A673 (cell line): ENCODE measurements at regions not wholly inside any gene's neighbourhood (a gene's known extent, or its start where the extent isn't known, plus 50 kb on each side); places are given as distances from the start of the nearest gene placed in this dataset.

ENCODE experiments used
- EZH2 ChIP-seq: fragments of 200-600 bp; sonication (generic); IDR thresholded peaks from 2 replicates; pipeline ENCODE4 v1.6.1; 2017; ENCODE audit warnings: borderline replicate concordance, low read depth, mild to moderate bottlenecking, mixed read lengths, antibody characterized with exemption, low read length; ENCODE audit not compliant: poor library complexity, severe bottlenecking
- TF ChIP-seq, protein P1 (sequence below): fragments of 300-800, 200-600 bp; sonication (generic); conservative IDR thresholded peaks from 2 replicates; pipeline ENCODE4 v1.5.1; 2017; ENCODE audit warnings: low read depth, mild to moderate bottlenecking, antibody characterized with exemption, low read length, moderate library complexity, mixed read lengths

- TF ChIP-seq, protein P1, sequence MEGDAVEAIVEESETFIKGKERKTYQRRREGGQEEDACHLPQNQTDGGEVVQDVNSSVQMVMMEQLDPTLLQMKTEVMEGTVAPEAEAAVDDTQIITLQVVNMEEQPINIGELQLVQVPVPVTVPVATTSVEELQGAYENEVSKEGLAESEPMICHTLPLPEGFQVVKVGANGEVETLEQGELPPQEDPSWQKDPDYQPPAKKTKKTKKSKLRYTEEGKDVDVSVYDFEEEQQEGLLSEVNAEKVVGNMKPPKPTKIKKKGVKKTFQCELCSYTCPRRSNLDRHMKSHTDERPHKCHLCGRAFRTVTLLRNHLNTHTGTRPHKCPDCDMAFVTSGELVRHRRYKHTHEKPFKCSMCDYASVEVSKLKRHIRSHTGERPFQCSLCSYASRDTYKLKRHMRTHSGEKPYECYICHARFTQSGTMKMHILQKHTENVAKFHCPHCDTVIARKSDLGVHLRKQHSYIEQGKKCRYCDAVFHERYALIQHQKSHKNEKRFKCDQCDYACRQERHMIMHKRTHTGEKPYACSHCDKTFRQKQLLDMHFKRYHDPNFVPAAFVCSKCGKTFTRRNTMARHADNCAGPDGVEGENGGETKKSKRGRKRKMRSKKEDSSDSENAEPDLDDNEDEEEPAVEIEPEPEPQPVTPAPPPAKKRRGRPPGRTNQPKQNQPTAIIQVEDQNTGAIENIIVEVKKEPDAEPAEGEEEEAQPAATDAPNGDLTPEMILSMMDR: no peak
- no peak for TF ChIP-seq EZH2
Measured at GRCh38 chr9:19940811-19941535, 152.1 kb upstream of the SLC24A2 start.
